Putamen (tissue), 1 donor: ENCODE measurements at regions not wholly inside any gene's neighbourhood (a gene's known extent, or its start where the extent isn't known, plus 50 kb on each side); places are given as distances from the start of the nearest gene placed in this dataset.

Source experiments
- DNase-seq: peaks from one replicate; pipeline ENCODE4 v3.0.0-alpha.2; 2016; ENCODE audit warnings: low spot score

- no peak for DNase-seq
Measured at GRCh38 chr1:229964281-229964680, 102.8 kb upstream of the GALNT2 start.

GRCh38 chr1:229970714-229971113, 96.3 kb upstream of the GALNT2 start:
- DNase-seq: peak; percentile 34

- no peak for DNase-seq
Measured at GRCh38 chr1:229971141-229971540, 95.9 kb upstream of the GALNT2 start.

DNA sequence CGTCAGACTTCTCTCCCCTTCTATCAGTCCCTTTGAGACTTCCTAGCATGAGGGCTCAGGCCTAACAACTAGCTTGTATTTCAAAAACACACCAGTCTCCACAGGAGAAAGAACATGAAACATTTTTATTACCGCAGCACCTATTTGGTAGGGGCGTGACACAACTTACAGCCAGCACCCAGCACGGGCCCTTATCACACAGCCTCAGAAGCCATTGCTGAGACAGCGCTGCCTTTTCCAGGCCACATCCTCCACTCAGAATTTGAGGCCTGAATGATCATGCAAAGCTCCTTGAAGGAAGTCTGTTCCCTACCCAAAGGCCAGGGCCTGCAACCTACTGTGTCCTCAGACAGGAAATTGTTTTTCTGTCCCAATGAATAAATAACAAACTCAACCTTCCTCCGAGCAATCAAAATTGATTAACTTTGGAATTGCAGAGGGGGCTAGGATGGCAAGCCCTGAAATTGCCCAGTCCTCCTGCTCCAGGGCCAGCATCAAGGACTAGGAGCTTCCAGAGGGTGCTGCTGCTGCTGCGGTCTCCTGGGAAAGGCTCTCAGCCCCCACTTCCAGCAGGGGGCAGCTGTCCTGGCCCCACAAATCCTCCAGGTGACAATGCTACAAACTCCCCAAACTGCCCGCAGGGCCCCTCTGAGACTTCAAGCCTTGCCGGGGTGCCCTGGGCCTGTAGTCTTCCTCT, 94.3 kb upstream of the GALNT2 start:
- no peak for DNase-seq

GRCh38 chr1:229973297-229973612, 93.8 kb upstream of the GALNT2 start:
- no peak for DNase-seq

GRCh38 chr1:229975047-229975446, 92.0 kb upstream of the GALNT2 start:
- DNase-seq: no peak

- no peak for DNase-seq
Measured at GRCh38 chr1:229980009-229980408, 87.0 kb upstream of the GALNT2 start.

GRCh38 chr1:229981736-229982135, 85.3 kb upstream of the GALNT2 start:
- no peak for DNase-seq

DNA sequence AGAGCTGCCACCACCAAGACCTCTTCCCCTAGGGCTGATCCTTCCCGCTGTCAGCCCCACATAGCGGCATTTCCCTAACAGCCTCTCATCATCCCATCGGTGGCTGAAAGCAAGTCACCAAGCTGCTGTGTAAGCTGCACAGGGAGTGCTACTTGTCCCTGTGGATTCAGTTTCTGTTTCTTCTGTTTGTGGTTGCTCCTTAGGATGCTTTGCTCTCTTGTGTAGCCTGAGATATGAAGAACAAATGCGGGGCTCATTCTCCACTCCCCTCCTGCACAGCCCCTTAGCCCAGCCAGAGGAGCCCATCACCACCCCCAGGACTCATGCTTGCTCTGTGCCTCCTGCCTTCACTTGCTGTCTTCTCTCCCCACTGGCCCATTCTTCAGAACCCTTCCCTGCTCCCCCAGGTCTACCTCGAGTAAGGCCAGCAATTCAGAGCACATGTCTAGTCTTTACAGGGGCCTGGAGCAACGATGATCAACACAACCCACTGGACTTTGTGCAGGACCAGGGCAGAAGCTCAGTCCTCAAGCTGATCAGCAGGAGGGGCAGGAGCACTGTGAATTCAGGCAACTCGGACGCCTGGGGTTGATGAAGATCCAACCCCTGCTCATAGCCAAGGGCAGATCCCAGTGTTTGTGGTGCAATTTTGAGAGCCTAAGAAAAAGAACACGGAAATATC, 82.6 kb upstream of the GALNT2 start:
- DNase-seq: no peak

DNA sequence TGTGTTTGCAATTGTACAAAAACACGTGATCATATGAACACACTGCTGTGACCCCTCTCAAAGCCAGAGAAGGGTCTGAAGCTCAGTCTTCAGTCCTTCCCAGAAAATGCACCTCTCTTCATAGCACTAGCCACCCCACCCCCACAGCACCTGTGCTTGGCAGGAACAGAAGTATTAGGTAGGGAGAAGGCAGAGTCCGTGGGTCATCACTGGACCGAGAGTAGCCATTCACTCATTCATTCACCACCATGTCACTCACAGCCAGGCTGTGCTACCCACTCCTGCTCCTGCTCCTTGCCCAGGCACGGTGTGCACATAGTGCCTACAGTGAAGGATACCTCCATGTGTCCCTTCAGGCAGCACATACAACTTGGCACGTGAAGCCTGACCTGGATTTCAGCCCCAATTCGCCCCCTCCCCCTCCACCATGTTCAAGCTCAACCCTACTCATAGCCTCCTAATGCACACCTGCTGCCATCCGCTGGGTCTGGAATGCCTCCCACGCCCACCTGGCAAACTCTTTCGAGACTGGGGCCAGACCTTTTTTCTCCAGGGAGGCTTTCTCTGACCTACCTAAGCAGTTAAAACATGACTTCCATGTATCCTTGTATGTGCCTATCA, 81.9 kb upstream of the GALNT2 start:
- no peak for DNase-seq

GRCh38 chr1:229985613-229986010, 81.4 kb upstream of the GALNT2 start:
- no peak for DNase-seq

GRCh38 chr1:229986737-229987337, 80.2 kb upstream of the GALNT2 start:
- DNase-seq: no peak

DNA sequence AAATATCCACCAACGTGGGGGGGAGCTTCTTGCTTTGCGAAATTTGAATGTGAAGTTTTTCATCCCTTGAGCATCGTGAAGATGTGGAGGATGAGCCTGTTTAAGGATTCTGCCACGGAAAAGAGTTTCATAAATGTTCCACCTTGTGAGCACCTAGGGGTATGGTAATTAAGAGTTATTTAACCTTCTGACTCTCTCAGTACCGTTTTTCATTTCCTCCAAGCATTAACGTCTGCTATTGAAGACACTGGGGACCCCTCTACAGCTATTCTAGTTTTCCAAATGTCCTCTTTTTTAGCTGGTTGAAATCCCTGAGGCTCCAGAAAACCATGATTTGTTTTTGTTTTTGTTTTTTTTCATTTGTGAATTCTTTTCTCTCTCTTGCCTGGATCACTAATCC, 79.1 kb upstream of the GALNT2 start:
- no peak for DNase-seq

GRCh38 chr1:229988534-229988933, 78.5 kb upstream of the GALNT2 start:
- DNase-seq: no peak

DNA sequence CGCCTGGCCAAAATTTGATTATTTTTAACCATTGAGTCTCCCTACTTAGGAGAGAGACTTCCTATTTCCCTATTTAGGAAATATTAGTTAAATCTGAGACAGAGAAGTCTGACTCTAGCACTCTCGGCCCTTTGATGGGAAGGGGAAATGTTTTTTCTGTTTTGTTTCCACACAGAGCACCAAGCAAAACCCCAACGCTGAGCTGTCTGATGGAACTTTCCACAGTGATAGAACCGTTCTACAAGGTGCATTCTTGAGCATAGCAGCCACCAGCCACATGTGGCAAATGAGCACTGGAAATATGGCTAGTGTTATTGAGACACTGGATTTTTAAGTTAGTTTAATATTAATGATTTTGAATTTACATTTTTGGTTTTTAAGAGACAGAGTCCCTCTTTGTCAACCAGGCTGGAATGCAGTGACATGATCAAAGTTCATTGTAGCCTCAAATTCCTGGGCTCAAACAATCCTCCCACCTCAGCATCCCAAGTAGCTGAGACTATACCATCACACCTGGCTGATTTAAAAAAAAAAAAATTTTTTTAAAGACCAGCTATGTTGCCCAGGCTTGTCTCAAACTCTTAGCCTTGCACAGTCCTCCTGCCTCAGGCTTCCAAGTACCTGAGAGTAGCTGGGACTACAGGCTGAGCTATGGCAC, 77.3 kb upstream of the GALNT2 start:
- no peak for DNase-seq

- DNase-seq: no peak
Measured at GRCh38 chr1:229990326-229990725, 76.7 kb upstream of the GALNT2 start.

DNA sequence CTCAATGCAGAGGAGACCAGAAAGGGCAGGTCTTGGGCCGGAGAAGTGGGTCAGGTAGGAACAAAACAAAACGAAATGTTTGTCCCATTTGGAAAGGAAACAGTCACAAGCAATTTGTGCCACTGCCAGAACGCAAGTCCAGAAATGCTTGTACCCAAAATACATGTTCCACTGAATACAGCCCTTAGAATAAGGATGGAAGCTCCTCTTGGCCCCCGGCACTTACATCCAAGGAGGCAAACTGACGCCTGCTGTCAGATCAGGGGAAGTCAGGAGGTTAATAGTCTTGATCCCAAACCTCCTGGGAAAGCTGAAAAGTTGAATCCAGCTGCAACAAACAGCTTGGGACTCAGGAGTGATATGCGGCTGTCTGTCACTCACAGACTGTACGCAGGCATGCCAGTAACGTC, 75.9 kb upstream of the GALNT2 start:
- DNase-seq: no peak

- no peak for DNase-seq
Measured at GRCh38 chr1:229991724-229992333, 75.2 kb upstream of the GALNT2 start.

- DNase-seq: no peak
Measured at GRCh38 chr1:229993060-229993459, 74.0 kb upstream of the GALNT2 start.

- no peak for DNase-seq
Measured at GRCh38 chr1:229993894-229994293, 73.1 kb upstream of the GALNT2 start.

- peak; percentile 49 for DNase-seq
Measured at GRCh38 chr1:229999004-229999670, 67.9 kb upstream of the GALNT2 start.
